ENCODE measurements at regions not wholly inside any gene's neighbourhood (a gene's known extent, or its start where the extent isn't known, plus 50 kb on each side); places are given as distances from the start of the nearest gene placed in this dataset.

DNA sequence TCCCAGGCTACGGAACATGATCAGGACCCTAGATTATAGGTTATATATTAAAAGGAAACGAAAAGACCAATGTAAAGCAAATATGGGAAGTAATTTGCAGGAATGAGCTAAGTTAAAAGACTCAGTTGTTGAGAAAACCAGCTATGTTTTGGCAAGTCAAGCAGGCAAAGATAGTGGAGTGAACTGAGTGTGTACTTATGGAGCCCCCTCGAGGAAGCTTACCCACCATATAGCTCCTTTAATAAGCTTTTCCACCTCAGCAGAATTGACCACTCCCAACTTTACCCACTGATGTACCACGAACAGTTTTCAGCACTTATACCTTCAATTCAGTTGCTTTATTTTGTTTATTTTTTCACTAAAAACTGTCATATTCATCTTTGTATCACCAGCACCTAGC is 57.3 kb upstream of the PJA2 start:
- TF ChIP-seq, protein P1, sequence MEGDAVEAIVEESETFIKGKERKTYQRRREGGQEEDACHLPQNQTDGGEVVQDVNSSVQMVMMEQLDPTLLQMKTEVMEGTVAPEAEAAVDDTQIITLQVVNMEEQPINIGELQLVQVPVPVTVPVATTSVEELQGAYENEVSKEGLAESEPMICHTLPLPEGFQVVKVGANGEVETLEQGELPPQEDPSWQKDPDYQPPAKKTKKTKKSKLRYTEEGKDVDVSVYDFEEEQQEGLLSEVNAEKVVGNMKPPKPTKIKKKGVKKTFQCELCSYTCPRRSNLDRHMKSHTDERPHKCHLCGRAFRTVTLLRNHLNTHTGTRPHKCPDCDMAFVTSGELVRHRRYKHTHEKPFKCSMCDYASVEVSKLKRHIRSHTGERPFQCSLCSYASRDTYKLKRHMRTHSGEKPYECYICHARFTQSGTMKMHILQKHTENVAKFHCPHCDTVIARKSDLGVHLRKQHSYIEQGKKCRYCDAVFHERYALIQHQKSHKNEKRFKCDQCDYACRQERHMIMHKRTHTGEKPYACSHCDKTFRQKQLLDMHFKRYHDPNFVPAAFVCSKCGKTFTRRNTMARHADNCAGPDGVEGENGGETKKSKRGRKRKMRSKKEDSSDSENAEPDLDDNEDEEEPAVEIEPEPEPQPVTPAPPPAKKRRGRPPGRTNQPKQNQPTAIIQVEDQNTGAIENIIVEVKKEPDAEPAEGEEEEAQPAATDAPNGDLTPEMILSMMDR (IDR thresholded peaks at IDR 0.05; ENCODE audit: low read depth, low read length, missing control alignments) = no peak
- DNase-seq (ENCODE audit: low read depth) = no peak
- no peak overlapping the region for H3K4me3 ChIP-seq (ENCODE audit: low read depth, low read length)

All from GM12864 (cell line).